ENCODE measurements at regions not wholly inside any gene's neighbourhood (a gene's known extent, or its start where the extent isn't known, plus 50 kb on each side); places are given as distances from the start of the nearest gene placed in this dataset.

- BruUV-seq (replicated peaks): no TSS peak
- DNase-seq (ENCODE audit: low spot score): no peak
- Histone ChIP-seq H3K4me1 (ENCODE audit: insufficient read depth, low read length, poor library complexity, severe bottlenecking) (no peaks in the 10 kb centered on the region), H3K36me3 (ENCODE audit: insufficient read depth, low read length, poor library complexity, severe bottlenecking) (no peaks in the 10 kb centered on the region), H3K27ac (ENCODE audit: low read depth, low read length, poor library complexity, severe bottlenecking) (no peak overlapping the region), H3K27me3 (replicated peaks; ENCODE audit: insufficient read depth, low read depth, low read length, poor library complexity) (peaks cover 10% of the 10 kb centered on the region), H3K9me3 (ENCODE audit: low read depth, low read length, poor library complexity, severe bottlenecking) (no peaks in the 10 kb centered on the region), H3K4me3 (ENCODE audit: low read depth, low read length, poor library complexity, severe bottlenecking) (no peak overlapping the region)
- ChIA-PET POLR2A (ENCODE audit: low non-redundant PET) (no interaction called here), CTCF (no interaction called here)
- intact Hi-C loops (cut with micrococcal nuclease; ENCODE audit: unreplicated experiment): no loop called here
- TF ChIP-seq CTCF (conservative IDR thresholded peaks at IDR 0.05; ENCODE audit: low read depth, low read length) (no peak), EZH2 (IDR thresholded peaks at IDR 0.05; ENCODE audit: borderline replicate concordance, low read depth, low read length, poor library complexity, severe bottlenecking) (no peak)
Measured at GRCh38 chr6:87951751-87952150, 95.9 kb upstream of the SPACA1 start.

- DNase-seq (ENCODE audit: low spot score): no peak
- Histone ChIP-seq H3K9me3 (ENCODE audit: low read depth, low read length, poor library complexity, severe bottlenecking) (no peaks in the 10 kb centered on the region), H3K4me1 (ENCODE audit: insufficient read depth, low read length, poor library complexity, severe bottlenecking) (no peaks in the 10 kb centered on the region), H3K27ac (ENCODE audit: low read depth, low read length, poor library complexity, severe bottlenecking) (no peak overlapping the region), H3K36me3 (ENCODE audit: insufficient read depth, low read length, poor library complexity, severe bottlenecking) (no peaks in the 10 kb centered on the region), H3K4me3 (ENCODE audit: low read depth, low read length, poor library complexity, severe bottlenecking) (no peak overlapping the region), H3K27me3 (replicated peaks; ENCODE audit: insufficient read depth, low read depth, low read length, poor library complexity) (peaks cover 6% of the 10 kb centered on the region)
- intact Hi-C loops (cut with micrococcal nuclease; ENCODE audit: unreplicated experiment): no loop called here
- no peak for TF ChIP-seq CTCF (conservative IDR thresholded peaks at IDR 0.05; ENCODE audit: low read depth, low read length)
- no peak for TF ChIP-seq EZH2 (IDR thresholded peaks at IDR 0.05; ENCODE audit: borderline replicate concordance, low read depth, low read length, poor library complexity, severe bottlenecking)
- ChIA-PET CTCF (no interaction called here), POLR2A (ENCODE audit: low non-redundant PET) (no interaction called here)
- BruUV-seq (replicated peaks): no TSS peak
Measured at GRCh38 chr6:87950614-87951013, 97.0 kb upstream of the SPACA1 start.

GRCh38 chr6:87949194-87949593 lies 98.4 kb upstream of the SPACA1 start:
- POLR2A ChIA-PET (ENCODE audit: low non-redundant PET): no interaction called here
- no peak overlapping the region for H3K4me3 ChIP-seq (ENCODE audit: low read depth, low read length, poor library complexity, severe bottlenecking)
- no peaks in the 10 kb centered on the region for H3K27me3 ChIP-seq (replicated peaks; ENCODE audit: insufficient read depth, low read depth, low read length, poor library complexity)
- TF ChIP-seq EZH2 (IDR thresholded peaks at IDR 0.05; ENCODE audit: borderline replicate concordance, low read depth, low read length, poor library complexity, severe bottlenecking) (no peak), CTCF (conservative IDR thresholded peaks at IDR 0.05; ENCODE audit: low read depth, low read length) (no peak)
- H3K27ac ChIP-seq (ENCODE audit: low read depth, low read length, poor library complexity, severe bottlenecking): no peak overlapping the region
- CTCF ChIA-PET: no interaction called here
- no peaks in the 10 kb centered on the region for H3K9me3 ChIP-seq (ENCODE audit: low read depth, low read length, poor library complexity, severe bottlenecking)
- intact Hi-C loops (cut with micrococcal nuclease; ENCODE audit: unreplicated experiment): loop anchor here (10.0 kb wide), 1 partner anchor 554 kb away; no protein-coding TSS in a partner anchor
- no TSS peak for BruUV-seq (replicated peaks)
- H3K4me1 ChIP-seq (ENCODE audit: insufficient read depth, low read length, poor library complexity, severe bottlenecking): no peaks in the 10 kb centered on the region
- no peaks in the 10 kb centered on the region for H3K36me3 ChIP-seq (ENCODE audit: insufficient read depth, low read length, poor library complexity, severe bottlenecking)
- DNase-seq (ENCODE audit: low spot score): no peak
